Coronary artery (tissue), 2 donors: ENCODE measurements at regions not wholly inside any gene's neighbourhood (a gene's known extent, or its start where the extent isn't known, plus 50 kb on each side); places are given as distances from the start of the nearest gene placed in this dataset.

Experiments used
- DNase-seq: peaks from one replicate; pipeline ENCODE4 v3.0.0-alpha.2; 2017; ENCODE audit warnings: low spot score
- H3K27ac ChIP-seq, 2 donors: fragments of 200-600 bp; sonication (generic); one replicate each; pipeline ENCODE4 v1.5.1; 2016 to 2019
- H3K4me3 ChIP-seq: fragments of 200-600 bp; sonication (generic); 2 replicates; pipeline ENCODE4 v1.5.1; 2016; ENCODE audit warnings: mild to moderate bottlenecking, moderate library complexity
- CTCF ChIP-seq: fragments of 200-600 bp; sonication (generic); IDR thresholded peaks from one replicate; pipeline ENCODE4 v1.5.1; 2019; ENCODE audit warnings: antibody characterized with exemption

GRCh38 chr3:17974206-17974841 lies 231.9 kb upstream of the TBC1D5 start:
- TF ChIP-seq CTCF: no peak
- no peak overlapping the region for H3K4me3 ChIP-seq
- H3K27ac ChIP-seq: no peak overlapping the region
- no peak for DNase-seq

GRCh38 chr3:17972959-17973906 lies 230.8 kb upstream of the TBC1D5 start:
- no peak for TF ChIP-seq CTCF
- DNase-seq: no peak
- Histone ChIP-seq H3K4me3 (no peak overlapping the region), H3K27ac (no peak overlapping the region)

GRCh38 chr3:17972476-17972875 lies 230.0 kb upstream of the TBC1D5 start:
- no peak for DNase-seq
- no peak for TF ChIP-seq CTCF
- Histone ChIP-seq H3K27ac (no peak overlapping the region), H3K4me3 (no peak overlapping the region)

GRCh38 chr3:17972030-17972429 lies 229.6 kb upstream of the TBC1D5 start:
- Histone ChIP-seq H3K27ac (no peak overlapping the region), H3K4me3 (no peak overlapping the region)
- DNase-seq: no peak
- no peak for TF ChIP-seq CTCF

- no peak for DNase-seq
- no peak overlapping the region for H3K27ac ChIP-seq
- no peak for TF ChIP-seq CTCF
- H3K4me3 ChIP-seq: no peak overlapping the region
Observed at GRCh38 chr3:17969985-17970568, 227.6 kb upstream of the TBC1D5 start.

GRCh38 chr3:17969244-17969643 lies 226.8 kb upstream of the TBC1D5 start:
- Histone ChIP-seq H3K4me3 (no peak overlapping the region), H3K27ac (no peak overlapping the region)
- TF ChIP-seq CTCF: no peak
- no peak for DNase-seq
